22Rv1 (cell line): ENCODE measurements at regions not wholly inside any gene's neighbourhood (a gene's known extent, or its start where the extent isn't known, plus 50 kb on each side); places are given as distances from the start of the nearest gene placed in this dataset.

ENCODE experiments used
- CTCF ChIP-seq: fragments of 450-650 bp; IDR thresholded peaks from 2 replicates; pipeline ENCODE4 v1.5.1; 2017; ENCODE audit warnings: mild to moderate bottlenecking
- ZFX ChIP-seq: fragments of 450-650 bp; IDR thresholded peaks from 2 replicates; pipeline ENCODE4 v1.6.1; 2017; ENCODE audit warnings: antibody characterized with exemption, borderline replicate concordance

- TF ChIP-seq CTCF (no peak), ZFX (no peak)
Measured at GRCh38 chr19:27717825-27718224, 1495.1 kb downstream of the UQCRFS1 start.
